ENCODE measurements at regions not wholly inside any gene's neighbourhood (a gene's known extent, or its start where the extent isn't known, plus 50 kb on each side); places are given as distances from the start of the nearest gene placed in this dataset.

DNA sequence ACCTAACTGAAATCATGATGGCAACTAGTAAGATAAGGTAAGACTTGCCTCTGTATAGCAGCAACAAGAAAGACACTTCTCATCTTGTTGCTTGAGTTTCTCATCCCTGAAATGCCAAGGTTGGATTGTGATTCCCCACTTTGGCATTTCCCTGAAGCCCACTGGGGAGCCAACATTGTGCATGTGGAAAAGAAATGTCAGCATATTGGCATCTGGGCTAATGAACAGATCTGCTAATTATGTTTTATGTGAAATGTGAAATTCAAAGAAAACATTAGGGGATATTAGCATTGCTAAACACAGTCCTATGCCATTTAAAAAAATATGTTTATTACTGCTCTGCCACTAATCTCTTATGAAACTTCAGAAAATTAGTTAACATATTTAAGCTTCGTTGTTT is 126.3 kb upstream of the PCSK2 start:
- intact Hi-C loops (cut with DNase I), result no loop called here

DNA sequence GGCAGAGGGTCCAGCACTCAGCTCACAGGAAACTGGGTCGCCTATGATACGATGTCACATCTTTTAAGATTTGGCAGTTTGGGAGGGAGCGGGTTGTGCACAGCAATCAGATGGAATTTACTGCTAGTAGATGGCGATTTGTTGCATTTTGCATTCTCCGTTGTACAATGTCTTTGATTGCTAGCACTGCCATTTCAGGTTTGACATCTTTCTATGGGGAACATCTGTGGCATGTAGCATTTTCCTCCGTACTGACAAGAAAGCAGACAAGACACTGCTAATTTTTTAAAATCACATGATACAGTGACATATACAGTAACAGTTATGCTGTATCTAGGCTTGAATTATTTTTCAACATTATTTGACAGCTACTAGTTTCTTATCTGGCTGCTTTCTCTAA is 119.7 kb upstream of the PCSK2 start:
- Histone ChIP-seq H3K27ac (no peak overlapping the region), H3K27me3 (no peaks in the 10 kb centered on the region), H3K4me1 (no peaks in the 10 kb centered on the region), H3K9me3 (no peaks in the 10 kb centered on the region), H3K36me3 (no peaks in the 10 kb centered on the region), H3K4me3 (no peak overlapping the region)
- 68% methylated on average over 4 of the region's 6 CpGs for WGBS (ENCODE audit: insufficient coverage, low coverage, low lambda C conversion rate, missing lambda C conversion rate)
- TF ChIP-seq, protein P1, sequence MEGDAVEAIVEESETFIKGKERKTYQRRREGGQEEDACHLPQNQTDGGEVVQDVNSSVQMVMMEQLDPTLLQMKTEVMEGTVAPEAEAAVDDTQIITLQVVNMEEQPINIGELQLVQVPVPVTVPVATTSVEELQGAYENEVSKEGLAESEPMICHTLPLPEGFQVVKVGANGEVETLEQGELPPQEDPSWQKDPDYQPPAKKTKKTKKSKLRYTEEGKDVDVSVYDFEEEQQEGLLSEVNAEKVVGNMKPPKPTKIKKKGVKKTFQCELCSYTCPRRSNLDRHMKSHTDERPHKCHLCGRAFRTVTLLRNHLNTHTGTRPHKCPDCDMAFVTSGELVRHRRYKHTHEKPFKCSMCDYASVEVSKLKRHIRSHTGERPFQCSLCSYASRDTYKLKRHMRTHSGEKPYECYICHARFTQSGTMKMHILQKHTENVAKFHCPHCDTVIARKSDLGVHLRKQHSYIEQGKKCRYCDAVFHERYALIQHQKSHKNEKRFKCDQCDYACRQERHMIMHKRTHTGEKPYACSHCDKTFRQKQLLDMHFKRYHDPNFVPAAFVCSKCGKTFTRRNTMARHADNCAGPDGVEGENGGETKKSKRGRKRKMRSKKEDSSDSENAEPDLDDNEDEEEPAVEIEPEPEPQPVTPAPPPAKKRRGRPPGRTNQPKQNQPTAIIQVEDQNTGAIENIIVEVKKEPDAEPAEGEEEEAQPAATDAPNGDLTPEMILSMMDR (IDR thresholded peaks at IDR 0.05), result no peak
- no peak for TF ChIP-seq POLR2A (IDR thresholded peaks at IDR 0.05)
- intact Hi-C loops (cut with DNase I), result no loop called here
- no peak for DNase-seq
- no peak for ATAC-seq

More for the DNA sequence above, 126.3 kb upstream of the PCSK2 start:
- ATAC-seq (no peak), DNase-seq (no peak)
- Histone ChIP-seq H3K4me3 (no peak overlapping the region), H3K4me1 (no peaks in the 10 kb centered on the region), H3K9me3 (no peaks in the 10 kb centered on the region), H3K27ac (no peak overlapping the region), H3K27me3 (no peaks in the 10 kb centered on the region), H3K36me3 (no peaks in the 10 kb centered on the region)
- TF ChIP-seq, protein P1 (IDR thresholded peaks at IDR 0.05), result no peak
- no peak for TF ChIP-seq POLR2A (IDR thresholded peaks at IDR 0.05)
- 31% methylated on average over 1 of the region's 1 CpG for WGBS (ENCODE audit: insufficient coverage, low coverage, low lambda C conversion rate, missing lambda C conversion rate)

DNA sequence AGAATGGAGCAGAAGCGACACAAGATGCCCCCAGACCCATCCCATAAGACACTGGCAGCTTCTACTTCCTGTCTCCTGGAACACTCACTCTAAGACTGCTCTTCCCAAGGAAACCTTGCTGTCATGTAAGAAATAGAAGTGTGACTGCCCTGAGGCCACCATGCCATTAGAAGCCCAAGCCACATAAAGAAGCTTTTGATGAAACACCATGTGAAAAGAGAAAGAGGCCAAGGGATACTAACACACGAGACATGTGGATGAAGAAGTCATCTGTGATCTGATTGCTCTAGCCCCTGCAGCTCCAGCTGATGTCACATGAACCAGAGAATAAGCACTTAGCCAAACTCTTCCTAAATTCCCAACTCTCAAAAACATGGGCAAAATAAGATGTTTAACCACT is 117.9 kb upstream of the PCSK2 start:
- TF ChIP-seq, protein P1 (IDR thresholded peaks at IDR 0.05), result no peak
- TF ChIP-seq POLR2A (IDR thresholded peaks at IDR 0.05), result no peak
- WGBS (ENCODE audit: insufficient coverage, low coverage, low lambda C conversion rate, missing lambda C conversion rate), result 23% methylated on average over 2 of the region's 2 CpGs
- H3K4me1 ChIP-seq, result no peaks in the 10 kb centered on the region
- no peaks in the 10 kb centered on the region for H3K9me3 ChIP-seq
- ATAC-seq (no peak), DNase-seq (no peak)
- no peak overlapping the region for H3K4me3 ChIP-seq
- intact Hi-C loops (cut with DNase I), result no loop called here
- no peaks in the 10 kb centered on the region for H3K36me3 ChIP-seq
- H3K27me3 ChIP-seq, result no peaks in the 10 kb centered on the region
- no peak overlapping the region for H3K27ac ChIP-seq

DNA sequence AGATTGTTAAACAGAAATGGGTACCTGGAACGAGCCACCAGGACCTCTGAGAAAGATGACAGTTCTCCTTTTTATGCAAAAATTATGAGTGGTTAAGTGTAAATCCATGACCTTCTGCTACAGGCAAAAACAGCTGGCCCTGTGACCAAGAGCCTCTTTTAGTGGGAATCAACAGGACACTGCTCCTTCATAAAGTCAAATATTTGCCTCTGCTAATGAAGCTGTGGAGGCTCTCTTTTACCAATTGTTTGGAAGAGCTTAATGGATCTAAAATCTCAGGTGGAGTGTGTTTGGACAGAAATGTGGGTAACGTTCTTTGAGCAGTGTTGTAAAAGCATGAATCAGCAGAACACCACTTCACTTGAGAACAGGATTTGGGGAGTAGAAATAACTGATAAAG is 117.5 kb upstream of the PCSK2 start:
- no peak for DNase-seq
- H3K9me3 ChIP-seq, result no peaks in the 10 kb centered on the region
- WGBS (ENCODE audit: insufficient coverage, low coverage, low lambda C conversion rate, missing lambda C conversion rate), result 23% methylated on average over 2 of the region's 2 CpGs
- intact Hi-C loops (cut with DNase I), result no loop called here
- no peak for ATAC-seq
- no peaks in the 10 kb centered on the region for H3K36me3 ChIP-seq
- no peak for TF ChIP-seq POLR2A (IDR thresholded peaks at IDR 0.05)
- TF ChIP-seq, protein P1 (IDR thresholded peaks at IDR 0.05), result no peak
- H3K27ac ChIP-seq, result no peak overlapping the region
- H3K4me3 ChIP-seq, result no peak overlapping the region
- H3K27me3 ChIP-seq, result no peaks in the 10 kb centered on the region
- H3K4me1 ChIP-seq, result no peaks in the 10 kb centered on the region

DNA sequence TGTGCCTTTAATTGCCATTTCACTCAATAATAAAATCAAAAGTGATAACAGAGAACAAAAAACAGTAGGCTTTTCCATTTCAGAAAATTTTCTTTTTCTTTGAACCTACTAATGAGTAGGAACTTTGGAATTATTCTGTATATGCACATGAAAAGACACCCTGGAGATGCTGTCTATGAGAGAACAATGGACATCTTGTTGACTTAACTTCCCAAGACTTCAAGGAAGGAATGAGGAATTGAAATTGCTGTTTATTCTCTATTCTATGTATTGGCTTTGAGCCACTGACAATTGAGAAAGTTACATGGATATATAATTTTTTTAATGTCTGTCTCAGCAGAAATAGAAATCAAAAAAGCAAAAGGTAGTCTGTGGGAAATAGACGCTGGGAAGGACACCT is 98.6 kb upstream of the PCSK2 start:
- no peak overlapping the region for H3K27ac ChIP-seq
- intact Hi-C loops (cut with DNase I), result no loop called here
- 55% methylated on average over 1 of the region's 1 CpG for WGBS (ENCODE audit: insufficient coverage, low coverage, low lambda C conversion rate, missing lambda C conversion rate)
- no peaks in the 10 kb centered on the region for H3K4me1 ChIP-seq
- TF ChIP-seq POLR2A (IDR thresholded peaks at IDR 0.05), result no peak
- TF ChIP-seq, protein P1 (IDR thresholded peaks at IDR 0.05), result no peak
- no peak for ATAC-seq
- H3K36me3 ChIP-seq, result no peaks in the 10 kb centered on the region
- no peaks in the 10 kb centered on the region for H3K9me3 ChIP-seq
- H3K4me3 ChIP-seq, result no peak overlapping the region
- H3K27me3 ChIP-seq, result peaks cover 0 to 7% of the 10 kb centered on the region in 2 donors
- DNase-seq, result no peak
